GM12892 (cell line): ENCODE measurements at regions not wholly inside any gene's neighbourhood (a gene's known extent, or its start where the extent isn't known, plus 50 kb on each side); places are given as distances from the start of the nearest gene placed in this dataset.

ENCODE experiments used
- DNase-seq: peaks from one replicate; pipeline ENCODE4 v3.0.0; 2011; ENCODE audit not compliant: insufficient read length
- FAIRE-seq: peaks from 2 replicates; lab custom pipeline; 2011; peaks lifted over from hg19 to GRCh38; lab: Jason Lieb, UNC
- POLR2A ChIP-seq: IDR thresholded peaks from 2 replicates; pipeline ENCODE4 v1.6.1; 2011; ENCODE audit warnings: low read depth, low read length, control low read depth
- POLR2AphosphoS5 ChIP-seq: IDR thresholded peaks from 2 replicates; pipeline ENCODE4 v1.6.1; 2011; ENCODE audit warnings: low read depth, low read length, control low read depth
- TAF1 ChIP-seq: IDR thresholded peaks from 2 replicates; pipeline ENCODE4 v1.6.1; 2011; ENCODE audit warnings: low read depth, mild to moderate bottlenecking, control low read depth, low read length, borderline replicate concordance

- TF ChIP-seq POLR2AphosphoS5 (no peak), TAF1 (no peak), POLR2A (no peak)
- no peak for DNase-seq
- FAIRE-seq = no peak
Measured at GRCh38 chr20:60132827-60133670, 174.8 kb downstream of the CDH26 start.

- FAIRE-seq = no peak
- DNase-seq = no peak
- no peak for TF ChIP-seq POLR2A
- TF ChIP-seq TAF1 = no peak
- no peak for TF ChIP-seq POLR2AphosphoS5
Measured at GRCh38 chr20:60135276-60135675, 177.1 kb downstream of the CDH26 start.

- DNase-seq (no peak), FAIRE-seq (no peak)
- TF ChIP-seq TAF1 (no peak), POLR2A (no peak), POLR2AphosphoS5 (no peak)
Measured at GRCh38 chr20:60136645-60137401, 178.6 kb downstream of the CDH26 start.

GRCh38 chr20:60137657-60138245, 179.5 kb downstream of the CDH26 start:
- no peak for TF ChIP-seq POLR2A
- no peak for TF ChIP-seq POLR2AphosphoS5
- no peak for TF ChIP-seq TAF1
- no peak for DNase-seq
- no peak for FAIRE-seq

- no peak for FAIRE-seq
- TF ChIP-seq POLR2A = no peak
- no peak for TF ChIP-seq POLR2AphosphoS5
- no peak for TF ChIP-seq TAF1
- DNase-seq = no peak
Measured at GRCh38 chr20:60138256-60139220, 180.3 kb downstream of the CDH26 start.

GRCh38 chr20:60139663-60140446, 181.6 kb downstream of the CDH26 start:
- DNase-seq (no peak), FAIRE-seq (no peak)
- TF ChIP-seq POLR2AphosphoS5 = no peak
- TF ChIP-seq TAF1 = no peak
- TF ChIP-seq POLR2A = no peak

GRCh38 chr20:60142587-60142986, 184.4 kb downstream of the CDH26 start:
- FAIRE-seq (no peak), DNase-seq (no peak)
- no peak for TF ChIP-seq POLR2AphosphoS5
- TF ChIP-seq TAF1 = no peak
- TF ChIP-seq POLR2A = no peak

- FAIRE-seq (no peak), DNase-seq (no peak)
- TF ChIP-seq TAF1 (no peak), POLR2AphosphoS5 (no peak), POLR2A (no peak)
Measured at GRCh38 chr20:60143261-60143842, 185.1 kb downstream of the CDH26 start.

- no peak for TF ChIP-seq POLR2AphosphoS5
- TF ChIP-seq TAF1 = no peak
- no peak for TF ChIP-seq POLR2A
- FAIRE-seq = no peak
- no peak for DNase-seq
Measured at GRCh38 chr20:60144404-60144803, 186.2 kb downstream of the CDH26 start.

- no peak for DNase-seq
- TF ChIP-seq POLR2A = no peak
- TF ChIP-seq TAF1 = no peak
- TF ChIP-seq POLR2AphosphoS5 = no peak
- FAIRE-seq = no peak
Measured at GRCh38 chr20:60144974-60145527, 186.8 kb downstream of the CDH26 start.
